HepG2 (cell line): ENCODE measurements at regions not wholly inside any gene's neighbourhood (a gene's known extent, or its start where the extent isn't known, plus 50 kb on each side); places are given as distances from the start of the nearest gene placed in this dataset.
"Not testable (repeated sequence)": the region's sequence is repeated elsewhere in the genome, so short reads cannot be mapped to it uniquely, and the experiment has no call there.

Experiments used
- ATAC-seq: fragments of 200-7000 bp; cut with Tn5 transposase; 3 replicates; pipeline ENCODE4 v1.9.1; 2020; ENCODE audit warnings: mild to moderate bottlenecking, moderate library complexity
- BruUV-seq: library from RNA; stranded (reverse); fragments of 400-500 nt; replicated peaks from 2 replicates; lab custom pipeline; 2021; lab: Mats Ljungman, UMichigan
- CTCF ChIA-PET: fragments of 300-600 bp; formaldehyde crosslinking; extraction: SDS; loops from one replicate; lab custom pipeline; 2021; ENCODE audit warnings: low total read pairs, inconsistent platforms, low intra/inter-chr PET ratio; lab: Yijun Ruan, JAX
- POLR2A ChIA-PET: fragments of 350-600 bp; sonication (Branson Sonifier 250); formaldehyde crosslinking; loops from one replicate; lab custom pipeline; 2020; ENCODE audit warnings: antibody characterized with exemption, inconsistent platforms; lab: Yijun Ruan, JAX
- DNase-seq: peaks from one replicate; pipeline ENCODE4 v3.0.0-alpha.2; 2015; ENCODE audit warnings: low spot score
- FAIRE-seq: peaks from 3 replicates; lab custom pipeline; 2011; peaks lifted over from hg19 to GRCh38; lab: Jason Lieb, UNC
- H2AFZ ChIP-seq: one replicate; pipeline ENCODE4 v1.6.1; 2011; ENCODE audit warnings: low read length, inconsistent platforms
- H3K27ac ChIP-seq: fragments of 300-600 bp; 3 replicates; pipeline ENCODE4 v1.8.0; 2011; ENCODE audit warnings: mixed run types, mild to moderate bottlenecking, mixed read lengths, low read length, inconsistent platforms; ENCODE audit not compliant: insufficient read depth; ENCODE audit errors: extremely low read length
- H3K27me3 ChIP-seq, 2 experiments: fragments of 200-600 bp in 1 of 2; 2 replicates in 1 of 2; 3 replicates in 1 of 2; pipeline versions ENCODE4 v1.6.0 to v1.8.0; 2011; ENCODE audit warnings: low read length in 2 of 2, mild to moderate bottlenecking in 2 of 2, moderate library complexity in 2 of 2, inconsistent platforms in 1 of 2; ENCODE audit not compliant: insufficient read depth in 2 of 2, control insufficient read depth in 1 of 2
- H3K36me3 ChIP-seq, 2 experiments: fragments of 200-600 bp in 1 of 2; replicated peaks in 1 of 2; 2 replicates in 1 of 2; 3 replicates in 1 of 2; pipeline versions ENCODE4 v1.5.1 to v1.8.0; 2011; ENCODE audit warnings: low read length in 2 of 2, inconsistent platforms in 1 of 2; ENCODE audit not compliant: insufficient read depth in 2 of 2, control insufficient read depth in 1 of 2
- H3K4me1 ChIP-seq: 2 replicates; pipeline ENCODE4 v1.5.1; 2012; ENCODE audit warnings: low read length, inconsistent platforms; ENCODE audit not compliant: insufficient read depth
- H3K4me2 ChIP-seq: 2 replicates; pipeline ENCODE4 v1.6.0; 2011; ENCODE audit warnings: low read depth, low read length, inconsistent platforms
- H3K4me3 ChIP-seq, 3 experiments: fragments of 200-600 bp in 1 of 3; sonication (generic), shearing (Covaris generic) in 1 of 3; replicated peaks in 1 of 3; 2 replicates each; pipeline ENCODE4 v1.5.1; 2011 to 2016; ENCODE audit warnings: low read length in 3 of 3, inconsistent platforms in 2 of 3, low read depth in 2 of 3, mild to moderate bottlenecking in 2 of 3, control low read depth in 1 of 3, mixed read lengths in 1 of 3; ENCODE audit not compliant: insufficient read depth in 1 of 3
- H3K79me2 ChIP-seq: one replicate; pipeline ENCODE4 v1.6.1; 2011; ENCODE audit warnings: low read length, inconsistent platforms; ENCODE audit not compliant: insufficient read depth
- H3K9ac ChIP-seq: 2 replicates; pipeline ENCODE4 v1.6.0; 2011; ENCODE audit warnings: mild to moderate bottlenecking, low read depth, low read length, inconsistent platforms; ENCODE audit not compliant: insufficient read depth
- H3K9me3 ChIP-seq: 2 replicates; pipeline ENCODE4 v1.5.1; 2012; ENCODE audit warnings: mild to moderate bottlenecking, low read length
- H4K20me1 ChIP-seq: 2 replicates; pipeline ENCODE4 v1.6.0; 2011; ENCODE audit warnings: inconsistent platforms, mild to moderate bottlenecking, low read length, moderate library complexity; ENCODE audit not compliant: insufficient read depth
- FIP1L1 ChIP-seq: fragments of 200-400 bp; formaldehyde crosslinking; IDR thresholded peaks from 2 replicates; pipeline ENCODE4 v1.6.1; 2018; ENCODE audit warnings: low read depth, mild to moderate bottlenecking, low read length, moderate library complexity, borderline replicate concordance; ENCODE audit not compliant: insufficient read depth
- HIVEP1 ChIP-seq: sonication (generic); formaldehyde crosslinking; IDR thresholded peaks from 2 replicates; pipeline ENCODE4 v1.4.0; 2020; ENCODE audit warnings: mild to moderate bottlenecking, missing genetic modification reagents
- KLF6 ChIP-seq: IDR thresholded peaks from 2 replicates; pipeline ENCODE4 v1.8.0; 2016; ENCODE audit warnings: missing biosample characterization, missing genetic modification reagents
- MED8 ChIP-seq: sonication (generic); formaldehyde crosslinking; IDR thresholded peaks from 2 replicates; pipeline ENCODE4 v1.8.1; 2023; ENCODE audit warnings: mild to moderate bottlenecking, missing genetic modification reagents; ENCODE audit not compliant: insufficient replicate concordance
- MIER2 ChIP-seq: IDR thresholded peaks from 2 replicates; pipeline ENCODE4 v1.6.1; 2016; ENCODE audit warnings: missing biosample characterization, missing genetic modification reagents
- MTA1 ChIP-seq: sonication (generic); formaldehyde crosslinking; IDR thresholded peaks from 2 replicates; pipeline ENCODE4 v1.4.0; 2020; ENCODE audit warnings: missing genetic modification reagents, mild to moderate bottlenecking, borderline replicate concordance
- NR1H2 ChIP-seq: sonication (generic); formaldehyde crosslinking; IDR thresholded peaks from 2 replicates; pipeline ENCODE4 v1.8.1; 2022; ENCODE audit warnings: low read depth, missing genetic modification reagents, borderline replicate concordance
- RBFOX2 ChIP-seq: fragments of 200-400 bp; formaldehyde crosslinking; IDR thresholded peaks from 2 replicates; pipeline ENCODE4 v1.6.1; 2017; ENCODE audit warnings: low read depth, mild to moderate bottlenecking, low read length
- SP5 ChIP-seq: IDR thresholded peaks from 2 replicates; pipeline ENCODE4 v1.6.1; 2016; ENCODE audit warnings: low read depth, borderline replicate concordance
- TEAD3 ChIP-seq: optimal IDR thresholded peaks from 2 replicates; pipeline ENCODE3; 2016; ENCODE audit warnings: borderline replicate concordance
- THAP11 ChIP-seq: IDR thresholded peaks from 2 replicates; pipeline ENCODE4 v1.6.1; 2016; ENCODE audit warnings: missing biosample characterization, missing genetic modification reagents
- ZFY ChIP-seq: sonication (generic); formaldehyde crosslinking; IDR thresholded peaks from 2 replicates; pipeline ENCODE4 v1.4.0; 2020; ENCODE audit warnings: missing genetic modification reagents
- ZMYM3 ChIP-seq: sonication (generic); formaldehyde crosslinking; IDR thresholded peaks from 2 replicates; pipeline ENCODE4 v1.5.1; 2020; ENCODE audit warnings: mild to moderate bottlenecking, missing genetic modification reagents
- ZNF326 ChIP-seq: sonication (generic); formaldehyde crosslinking; IDR thresholded peaks from 2 replicates; pipeline ENCODE4 v1.4.0; 2020; ENCODE audit warnings: missing genetic modification reagents, borderline replicate concordance
- ZNF775 ChIP-seq: sonication (generic); formaldehyde crosslinking; IDR thresholded peaks from 2 replicates; pipeline ENCODE4 v1.4.0; 2020; ENCODE audit warnings: missing genetic modification reagents, mild to moderate bottlenecking, moderate library complexity, borderline replicate concordance
- ZSCAN9 ChIP-seq: IDR thresholded peaks from 2 replicates; pipeline ENCODE4 v1.6.1; 2016; ENCODE audit warnings: borderline replicate concordance
- WGBS: methylation state at CpG from one replicate; pipeline ENCODE4 v1.1.6; 2017; ENCODE audit warnings: low lambda C conversion rate; 5-methylcytosine and 5-hydroxymethylcytosine counted together
- in situ Hi-C: cut with HindIII; loops from 2 replicates; pipeline ENCODE4 v1.10.0; 2017; ENCODE audit warnings: low pct_unique_long_range_greater_than_20kb; ENCODE audit not compliant: extremely low pct_ligation_motif_present
- intact Hi-C: fragments of 100-400 bp; cut with micrococcal nuclease; formaldehyde crosslinking; loops from one replicate; pipeline ENCODE4 v1.10.0; 2022; ENCODE audit not compliant: unreplicated experiment
- TF ChIP-seq, protein P1 (sequence below), 2 experiments: sonication (generic) in 1 of 2; formaldehyde crosslinking in 1 of 2; IDR thresholded peaks; 2 replicates each; pipeline versions ENCODE4 v1.4.0 to v1.6.1; 2018 to 2020; ENCODE audit warnings: missing genetic modification reagents in 2 of 2, borderline replicate concordance in 1 of 2, low read depth in 1 of 2, mild to moderate bottlenecking in 1 of 2, missing biosample characterization in 1 of 2

DNA sequence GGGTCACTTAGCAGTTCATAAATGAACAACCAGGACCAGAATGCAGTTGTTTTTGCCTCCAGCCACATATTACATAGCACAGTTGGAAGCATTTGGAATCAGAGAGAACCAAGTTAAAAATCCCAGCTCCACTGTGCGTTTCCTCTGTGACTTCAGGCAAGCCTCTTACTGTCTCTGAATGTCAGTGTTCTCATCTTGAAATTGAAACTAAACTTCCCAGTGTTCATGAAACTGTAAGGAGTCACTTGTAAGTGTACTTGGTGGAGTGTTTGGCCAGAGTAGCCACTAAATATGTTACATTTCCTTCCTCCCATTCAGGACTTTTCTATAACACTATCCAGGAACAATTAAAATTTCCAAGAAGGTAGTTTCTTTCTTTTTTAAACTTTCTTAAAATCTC is 276.8 kb downstream of the KCNRG start:
- POLR2A ChIA-PET = no interaction called here
- H2AFZ ChIP-seq = no peak overlapping the region
- peaks cover 17% of the 10 kb centered on the region for H3K79me2 ChIP-seq
- no peak overlapping the region for H3K9ac ChIP-seq
- CTCF ChIA-PET = no interaction called here
- no peaks in the 10 kb centered on the region for H3K36me3 ChIP-seq
- H3K4me3 ChIP-seq = no peak overlapping the region
- H3K4me1 ChIP-seq = peaks cover 2% of the 10 kb centered on the region
- no TSS peak for BruUV-seq
- 91% methylated on average over 1 of the region's 1 CpG for WGBS
- no peaks in the 10 kb centered on the region for H4K20me1 ChIP-seq
- H3K9me3 ChIP-seq = no peaks in the 10 kb centered on the region
- no peak overlapping the region for H3K4me2 ChIP-seq
- H3K27ac ChIP-seq = no peak overlapping the region
- ATAC-seq (no peak), DNase-seq (no peak), FAIRE-seq (no peak)
- TF ChIP-seq ZFY (CRISPR knock-in tag) = no peak
- no peak for TF ChIP-seq TEAD3
- no peak for TF ChIP-seq ZSCAN9 (CRISPR knock-in tag)
- TF ChIP-seq NR1H2 (CRISPR knock-in tag) = no peak
- TF ChIP-seq, protein P1, sequence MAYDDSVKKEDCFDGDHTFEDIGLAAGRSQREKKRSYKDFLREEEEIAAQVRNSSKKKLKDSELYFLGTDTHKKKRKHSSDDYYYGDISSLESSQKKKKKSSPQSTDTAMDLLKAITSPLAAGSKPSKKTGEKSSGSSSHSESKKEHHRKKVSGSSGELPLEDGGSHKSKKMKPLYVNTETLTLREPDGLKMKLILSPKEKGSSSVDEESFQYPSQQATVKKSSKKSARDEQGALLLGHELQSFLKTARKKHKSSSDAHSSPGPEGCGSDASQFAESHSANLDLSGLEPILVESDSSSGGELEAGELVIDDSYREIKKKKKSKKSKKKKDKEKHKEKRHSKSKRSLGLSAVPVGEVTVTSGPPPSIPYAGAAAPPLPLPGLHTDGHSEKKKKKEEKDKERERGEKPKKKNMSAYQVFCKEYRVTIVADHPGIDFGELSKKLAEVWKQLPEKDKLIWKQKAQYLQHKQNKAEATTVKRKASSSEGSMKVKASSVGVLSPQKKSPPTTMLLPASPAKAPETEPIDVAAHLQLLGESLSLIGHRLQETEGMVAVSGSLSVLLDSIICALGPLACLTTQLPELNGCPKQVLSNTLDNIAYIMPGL (CRISPR knock-in tag; IDR thresholded peaks at IDR 0.05; ENCODE audit: borderline replicate concordance in 1 of 2, low read depth in 1 of 2) = no peak
- no peak for TF ChIP-seq SP5 (CRISPR knock-in tag)
- TF ChIP-seq MIER2 = no peak
- TF ChIP-seq ZMYM3 (CRISPR knock-in tag) = no peak
- no peak for TF ChIP-seq ZNF775
- TF ChIP-seq ZNF326 (CRISPR knock-in tag) = no peak
- no peak for TF ChIP-seq FIP1L1
- no peak for TF ChIP-seq RBFOX2
- no peak for TF ChIP-seq KLF6 (CRISPR knock-in tag)
- TF ChIP-seq THAP11 (CRISPR knock-in tag) = no peak
- TF ChIP-seq HIVEP1 (CRISPR knock-in tag) = no peak
- TF ChIP-seq MED8 (CRISPR knock-in tag) = no peak
- TF ChIP-seq MTA1 (CRISPR knock-in tag) = no peak
- in situ Hi-C loops (no loop called here), intact Hi-C loops (no loop called here)
- no peaks in the 10 kb centered on the region for H3K27me3 ChIP-seq

DNA sequence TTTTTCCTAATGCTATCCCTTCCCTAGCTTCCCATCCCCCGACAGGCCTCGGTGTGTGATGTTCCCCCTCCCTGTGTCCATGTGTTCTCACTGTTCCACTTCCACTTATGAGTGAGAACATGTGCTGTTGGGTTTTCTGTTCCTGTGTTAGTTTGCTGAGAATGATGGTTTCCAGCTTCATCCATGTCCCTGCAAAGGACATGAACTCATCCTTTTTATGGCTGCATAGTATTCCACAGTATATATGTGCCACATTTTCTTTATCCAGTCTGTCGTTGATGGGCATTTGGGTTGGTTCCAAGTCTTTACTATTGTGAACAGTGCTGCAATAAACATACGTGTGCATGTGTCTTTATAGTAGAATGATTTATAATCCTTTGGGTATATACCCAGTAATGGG is 279.2 kb downstream of the KCNRG start:
- H3K79me2 ChIP-seq, H3K4me2 ChIP-seq, H3K27ac ChIP-seq, H3K4me3 ChIP-seq, H3K9me3 ChIP-seq, intact Hi-C loops, FAIRE-seq, CTCF ChIA-PET, BruUV-seq, H4K20me1 ChIP-seq, in situ Hi-C loops, H2AFZ ChIP-seq, H3K9ac ChIP-seq, H3K36me3 ChIP-seq, H3K4me1 ChIP-seq, H3K27me3 ChIP-seq, POLR2A ChIA-PET, ATAC-seq, DNase-seq: not testable (repeated sequence)
- 89% methylated on average over 4 of the region's 4 CpGs for WGBS
